GM12878 (cell line): ENCODE measurements at regions not wholly inside any gene's neighbourhood (a gene's known extent, or its start where the extent isn't known, plus 50 kb on each side); places are given as distances from the start of the nearest gene placed in this dataset.

Experiments used
- CTCF ChIP-seq, 3 experiments: IDR thresholded peaks in 2 of 3; conservative IDR thresholded peaks in 1 of 3; 2 replicates each; pipeline ENCODE4 v1.5.1; 2011; ENCODE audit warnings: low read depth in 3 of 3, low read length in 3 of 3, mild to moderate bottlenecking in 3 of 3, control low read depth in 2 of 3, moderate library complexity in 2 of 3, inconsistent platforms in 1 of 3, mixed read lengths in 1 of 3; ENCODE audit not compliant: control insufficient read depth in 2 of 3, insufficient read depth in 1 of 3; ENCODE audit errors: extremely low read depth in 1 of 3
- ESRRA ChIP-seq: IDR thresholded peaks from 2 replicates; pipeline ENCODE4 v1.6.1; 2012; ENCODE audit warnings: mild to moderate bottlenecking, low read length, improper control_type of control experiment
- EZH2 ChIP-seq: IDR thresholded peaks from 2 replicates; pipeline ENCODE4 v1.6.1; 2012; ENCODE audit warnings: low read depth, mild to moderate bottlenecking, control low read depth, inconsistent platforms, low read length, borderline replicate concordance; ENCODE audit not compliant: control insufficient read depth
- HCFC1 ChIP-seq: fragments of 150-350 bp; IDR thresholded peaks from 2 replicates; pipeline ENCODE4 v1.6.1; 2014; ENCODE audit warnings: low read length
- MAX ChIP-seq: IDR thresholded peaks from 2 replicates; pipeline ENCODE4 v1.6.1; 2012; ENCODE audit warnings: low read depth, low read length, improper control_type of control experiment

- no peak for TF ChIP-seq ESRRA
- TF ChIP-seq CTCF (IDR thresholded peaks at IDR 0.05 in 2 of 3, conservative IDR thresholded peaks at IDR 0.05 in 1 of 3; ENCODE audit: control insufficient read depth in 2 of 3, extremely low read depth in 1 of 3, insufficient read depth in 1 of 3, low read depth in 3 of 3, low read length in 3 of 3), result no peak
- TF ChIP-seq HCFC1, result no peak
- TF ChIP-seq EZH2, result no peak
- no peak for TF ChIP-seq MAX
These were observed 84.6 kb upstream of the F13A1 start for GRCh38 chr6:6405031-6405430.
